ENCODE measurements at regions not wholly inside any gene's neighbourhood (a gene's known extent, or its start where the extent isn't known, plus 50 kb on each side); places are given as distances from the start of the nearest gene placed in this dataset.

GRCh38 chr4:81650606-81651242, 179.0 kb upstream of the RASGEF1B start:
- DNase-seq, result no peak

GRCh38 chr4:81648576-81649275, 177.0 kb upstream of the RASGEF1B start:
- DNase-seq, result no peak

GRCh38 chr4:81647388-81647787, 175.7 kb upstream of the RASGEF1B start:
- no peak for DNase-seq

- no peak for DNase-seq
These were observed 170.8 kb upstream of the RASGEF1B start for GRCh38 chr4:81642543-81642942.

GRCh38 chr4:81639248-81639647, 167.5 kb upstream of the RASGEF1B start:
- DNase-seq, result no peak

- DNase-seq, result no peak
These were observed 167.0 kb upstream of the RASGEF1B start for GRCh38 chr4:81638698-81639097.

GRCh38 chr4:81635739-81636138, 164.0 kb upstream of the RASGEF1B start:
- no peak for DNase-seq

GRCh38 chr4:81634766-81635549, 163.3 kb upstream of the RASGEF1B start:
- DNase-seq, result no peak

GRCh38 chr4:81634165-81634564, 162.5 kb upstream of the RASGEF1B start:
- DNase-seq, result no peak

GRCh38 chr4:81632581-81633299, 161.0 kb upstream of the RASGEF1B start:
- no peak for DNase-seq

GRCh38 chr4:81631958-81632441, 160.3 kb upstream of the RASGEF1B start:
- DNase-seq, result no peak

- DNase-seq, result no peak
These were observed 157.7 kb upstream of the RASGEF1B start for GRCh38 chr4:81629366-81629765.

- DNase-seq, result no peak
These were observed 156.8 kb upstream of the RASGEF1B start for GRCh38 chr4:81628489-81628888.

GRCh38 chr4:81627590-81627989, 155.9 kb upstream of the RASGEF1B start:
- no peak for DNase-seq

- no peak for DNase-seq
These were observed 155.1 kb upstream of the RASGEF1B start for GRCh38 chr4:81626851-81627250.

GRCh38 chr4:81625422-81626417, 154.0 kb upstream of the RASGEF1B start:
- no peak for DNase-seq

- no peak for DNase-seq
These were observed 151.7 kb upstream of the RASGEF1B start for GRCh38 chr4:81623434-81623833.

GRCh38 chr4:81622474-81623184, 150.9 kb upstream of the RASGEF1B start:
- no peak for DNase-seq

- DNase-seq, result no peak
These were observed 150.3 kb upstream of the RASGEF1B start for GRCh38 chr4:81622028-81622427.

GRCh38 chr4:81621490-81621889, 149.8 kb upstream of the RASGEF1B start:
- DNase-seq, result no peak

- no peak for DNase-seq
These were observed 148.7 kb upstream of the RASGEF1B start for GRCh38 chr4:81620442-81620841.
